Activated CD8-positive, alpha-beta T cell treated with anti-CD3 and anti-CD28 coated beads, Interleukin-2, amount 10 ng/mL, durations not matched to agents 7 days and 5 days (primary cell): ENCODE measurements at regions not wholly inside any gene's neighbourhood (a gene's known extent, or its start where the extent isn't known, plus 50 kb on each side); places are given as distances from the start of the nearest gene placed in this dataset.

Source experiments
- ATAC-seq: fragments of 150-1000 bp; cut with Tn5 transposase; one replicate; pipeline ENCODE4 v1.10.0; 2021; ENCODE audit warnings: moderate library complexity
- CTCF ChIA-PET: fragments of 350-600 bp; sonication (Branson Sonifier 250); formaldehyde crosslinking; loops from one replicate; lab custom pipeline; 2021; ENCODE audit warnings: antibody characterized with exemption; lab: Charles Lee
- POLR2A ChIA-PET: fragments of 350-600 bp; sonication (Branson Sonifier 250); formaldehyde crosslinking; loops from one replicate; lab custom pipeline; 2021; ENCODE audit warnings: antibody characterized with exemption; lab: Charles Lee
- DNase-seq: peaks from one replicate; pipeline ENCODE4 v3.0.0-alpha.2; 2020
- H3K27ac Mint-ChIP-seq: one replicate; pipeline ENCODE4 v1.8.0; 2021; ENCODE audit warnings: mild to moderate bottlenecking, mixed read lengths
- H3K27me3 Mint-ChIP-seq: one replicate; pipeline ENCODE4 v1.8.0; 2021; ENCODE audit warnings: low read depth, mixed read lengths
- H3K36me3 Mint-ChIP-seq: one replicate; pipeline ENCODE4 v1.8.0; 2021; ENCODE audit warnings: low read depth, mixed read lengths
- H3K4me1 Mint-ChIP-seq: one replicate; pipeline ENCODE4 v1.8.0; 2021; ENCODE audit warnings: low read depth, mixed read lengths
- H3K4me3 Mint-ChIP-seq: one replicate; pipeline ENCODE4 v1.8.0; 2021; ENCODE audit warnings: mild to moderate bottlenecking, mixed read lengths
- H3K9me3 Mint-ChIP-seq: one replicate; pipeline ENCODE4 v1.8.0; 2022; ENCODE audit warnings: mixed read lengths; ENCODE audit not compliant: insufficient read depth

- H3K27ac Mint-ChIP-seq: no peak overlapping the region
- no peak for DNase-seq
- POLR2A ChIA-PET: no interaction called here
- no peaks in the 10 kb centered on the region for H3K4me1 Mint-ChIP-seq
- no peaks in the 10 kb centered on the region for H3K9me3 Mint-ChIP-seq
- H3K27me3 Mint-ChIP-seq: no peaks in the 10 kb centered on the region
- CTCF ChIA-PET: no interaction called here
- no peaks in the 10 kb centered on the region for H3K36me3 Mint-ChIP-seq
- H3K4me3 Mint-ChIP-seq: no peak overlapping the region
- ATAC-seq: no peak
Measured at GRCh38 chr17:69884356-69884755, 190.7 kb upstream of the KCNJ16 start.

- Mint-ChIP-seq H3K27ac (no peak overlapping the region), H3K36me3 (no peaks in the 10 kb centered on the region), H3K9me3 (no peaks in the 10 kb centered on the region), H3K27me3 (no peaks in the 10 kb centered on the region), H3K4me1 (no peaks in the 10 kb centered on the region), H3K4me3 (no peak overlapping the region)
- ChIA-PET POLR2A (no interaction called here), CTCF (no interaction called here)
- ATAC-seq (no peak), DNase-seq (no peak)
Measured at GRCh38 chr17:69884846-69885245, 190.2 kb upstream of the KCNJ16 start.

- H3K36me3 Mint-ChIP-seq: no peaks in the 10 kb centered on the region
- no peak for DNase-seq
- ChIA-PET CTCF (no interaction called here), POLR2A (no interaction called here)
- H3K27ac Mint-ChIP-seq: no peak overlapping the region
- no peaks in the 10 kb centered on the region for H3K9me3 Mint-ChIP-seq
- H3K4me1 Mint-ChIP-seq: no peaks in the 10 kb centered on the region
- no peak overlapping the region for H3K4me3 Mint-ChIP-seq
- no peaks in the 10 kb centered on the region for H3K27me3 Mint-ChIP-seq
- no peak for ATAC-seq
Measured at GRCh38 chr17:69898601-69899000, 176.4 kb upstream of the KCNJ16 start.

- ATAC-seq: no peak
- H3K27ac Mint-ChIP-seq: no peak overlapping the region
- CTCF ChIA-PET: no interaction called here
- DNase-seq: no peak
- no peaks in the 10 kb centered on the region for H3K4me1 Mint-ChIP-seq
- POLR2A ChIA-PET: no interaction called here
- H3K9me3 Mint-ChIP-seq: no peaks in the 10 kb centered on the region
- H3K4me3 Mint-ChIP-seq: no peak overlapping the region
- no peaks in the 10 kb centered on the region for H3K36me3 Mint-ChIP-seq
- H3K27me3 Mint-ChIP-seq: no peaks in the 10 kb centered on the region
Measured at GRCh38 chr17:69900101-69900500, 174.9 kb upstream of the KCNJ16 start.

GRCh38 chr17:69900829-69901228 is 174.2 kb upstream of the KCNJ16 start:
- Mint-ChIP-seq H3K27me3 (no peaks in the 10 kb centered on the region), H3K4me1 (no peaks in the 10 kb centered on the region), H3K36me3 (no peaks in the 10 kb centered on the region), H3K4me3 (no peak overlapping the region), H3K27ac (no peak overlapping the region), H3K9me3 (no peaks in the 10 kb centered on the region)
- ChIA-PET POLR2A (interaction anchor here (0.5 kb wide), 1 partner anchor 61 kb away, joined by 4 read pairs; no protein-coding TSS in a partner anchor), CTCF (no interaction called here)
- DNase-seq (no peak), ATAC-seq (no peak)

GRCh38 chr17:69906306-69906705 is 168.7 kb upstream of the KCNJ16 start:
- Mint-ChIP-seq H3K4me3 (no peak overlapping the region), H3K36me3 (no peaks in the 10 kb centered on the region), H3K27me3 (no peaks in the 10 kb centered on the region), H3K9me3 (no peaks in the 10 kb centered on the region), H3K4me1 (no peaks in the 10 kb centered on the region), H3K27ac (no peak overlapping the region)
- DNase-seq: no peak
- POLR2A ChIA-PET: no interaction called here
- CTCF ChIA-PET: no interaction called here
- no peak for ATAC-seq

- H3K4me3 Mint-ChIP-seq: no peak overlapping the region
- DNase-seq (no peak), ATAC-seq (no peak)
- no peaks in the 10 kb centered on the region for H3K4me1 Mint-ChIP-seq
- no peak overlapping the region for H3K27ac Mint-ChIP-seq
- no peaks in the 10 kb centered on the region for H3K9me3 Mint-ChIP-seq
- ChIA-PET CTCF (interaction anchor here (0.7 kb wide), 1 partner anchor 561 kb away, joined by 3 read pairs; no protein-coding TSS in a partner anchor), POLR2A (no interaction called here)
- H3K27me3 Mint-ChIP-seq: no peaks in the 10 kb centered on the region
- no peaks in the 10 kb centered on the region for H3K36me3 Mint-ChIP-seq
Measured at GRCh38 chr17:69907132-69907847, 167.7 kb upstream of the KCNJ16 start.

- ChIA-PET CTCF (no interaction called here), POLR2A (interaction anchor here (0.7 kb wide), 1 partner anchor 38 kb away, joined by 3 read pairs; no protein-coding TSS in a partner anchor)
- DNase-seq (no peak), ATAC-seq (no peak)
- no peak overlapping the region for H3K27ac Mint-ChIP-seq
- no peaks in the 10 kb centered on the region for H3K4me1 Mint-ChIP-seq
- H3K36me3 Mint-ChIP-seq: no peaks in the 10 kb centered on the region
- no peaks in the 10 kb centered on the region for H3K9me3 Mint-ChIP-seq
- H3K4me3 Mint-ChIP-seq: no peak overlapping the region
- no peaks in the 10 kb centered on the region for H3K27me3 Mint-ChIP-seq
Measured at GRCh38 chr17:69908626-69909368, 166.2 kb upstream of the KCNJ16 start.

GRCh38 chr17:69909389-69909788 is 165.6 kb upstream of the KCNJ16 start:
- Mint-ChIP-seq H3K27ac (no peak overlapping the region), H3K27me3 (no peaks in the 10 kb centered on the region), H3K4me3 (no peak overlapping the region), H3K4me1 (no peaks in the 10 kb centered on the region), H3K9me3 (no peaks in the 10 kb centered on the region), H3K36me3 (no peaks in the 10 kb centered on the region)
- ATAC-seq (no peak), DNase-seq (no peak)
- POLR2A ChIA-PET: no interaction called here
- CTCF ChIA-PET: no interaction called here

GRCh38 chr17:69912805-69913204 is 162.2 kb upstream of the KCNJ16 start:
- H3K27me3 Mint-ChIP-seq: no peaks in the 10 kb centered on the region
- H3K27ac Mint-ChIP-seq: no peak overlapping the region
- H3K4me1 Mint-ChIP-seq: no peaks in the 10 kb centered on the region
- ChIA-PET CTCF (no interaction called here), POLR2A (no interaction called here)
- DNase-seq (no peak), ATAC-seq (no peak)
- H3K9me3 Mint-ChIP-seq: no peaks in the 10 kb centered on the region
- no peak overlapping the region for H3K4me3 Mint-ChIP-seq
- no peaks in the 10 kb centered on the region for H3K36me3 Mint-ChIP-seq

- no peak overlapping the region for H3K27ac Mint-ChIP-seq
- H3K4me1 Mint-ChIP-seq: no peaks in the 10 kb centered on the region
- no peaks in the 10 kb centered on the region for H3K36me3 Mint-ChIP-seq
- DNase-seq (no peak), ATAC-seq (no peak)
- CTCF ChIA-PET: no interaction called here
- H3K4me3 Mint-ChIP-seq: no peak overlapping the region
- H3K27me3 Mint-ChIP-seq: no peaks in the 10 kb centered on the region
- H3K9me3 Mint-ChIP-seq: no peaks in the 10 kb centered on the region
- POLR2A ChIA-PET: no interaction called here
Measured at GRCh38 chr17:69913216-69913615, 161.8 kb upstream of the KCNJ16 start.

GRCh38 chr17:69913616-69914015 is 161.4 kb upstream of the KCNJ16 start:
- ATAC-seq (no peak), DNase-seq (no peak)
- Mint-ChIP-seq H3K36me3 (no peaks in the 10 kb centered on the region), H3K27me3 (no peaks in the 10 kb centered on the region), H3K9me3 (no peaks in the 10 kb centered on the region), H3K27ac (no peak overlapping the region), H3K4me1 (no peaks in the 10 kb centered on the region), H3K4me3 (no peak overlapping the region)
- POLR2A ChIA-PET: no interaction called here
- CTCF ChIA-PET: no interaction called here
